ENCODE measurements at regions not wholly inside any gene's neighbourhood (a gene's known extent, or its start where the extent isn't known, plus 50 kb on each side); places are given as distances from the start of the nearest gene placed in this dataset.
"Not testable (repeated sequence)": the region's sequence is repeated elsewhere in the genome, so short reads cannot be mapped to it uniquely, and the experiment has no call there.

DNA sequence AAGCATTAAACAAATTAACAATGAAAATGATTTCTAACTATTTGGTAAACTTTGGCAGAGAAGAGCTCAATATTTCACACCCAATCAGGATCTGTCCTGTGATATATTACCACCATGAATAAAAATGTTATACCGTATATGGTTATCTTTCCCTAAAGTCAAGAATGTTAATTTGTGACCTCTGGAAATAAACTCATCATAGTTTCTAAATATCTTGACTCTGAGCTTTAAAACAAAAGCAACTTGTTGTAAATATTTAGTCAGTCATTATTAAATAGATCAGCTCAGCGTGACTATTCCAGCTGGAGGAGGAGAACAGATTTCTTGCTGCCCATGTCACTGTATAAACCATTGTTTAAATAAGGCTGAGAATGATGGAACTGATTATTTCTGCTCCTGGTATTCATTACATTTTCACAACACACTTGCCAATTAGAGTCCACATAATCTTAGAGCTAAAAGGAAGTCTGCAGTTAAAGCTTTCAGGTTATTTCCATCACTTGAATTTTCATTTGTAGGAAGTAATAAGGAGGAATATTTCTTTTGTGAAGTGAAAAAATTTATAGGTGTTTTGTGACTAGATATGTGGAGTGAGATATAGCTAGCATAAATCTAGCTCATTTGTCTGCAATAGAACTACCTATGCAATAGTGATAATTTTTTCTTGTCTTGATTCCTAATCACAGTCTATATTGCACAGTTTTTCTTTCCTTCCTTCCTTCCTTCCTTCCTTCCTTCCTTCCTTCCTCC, 106.5 kb upstream of the P2RY1 start:
- DNase-seq, result no peak

DNA sequence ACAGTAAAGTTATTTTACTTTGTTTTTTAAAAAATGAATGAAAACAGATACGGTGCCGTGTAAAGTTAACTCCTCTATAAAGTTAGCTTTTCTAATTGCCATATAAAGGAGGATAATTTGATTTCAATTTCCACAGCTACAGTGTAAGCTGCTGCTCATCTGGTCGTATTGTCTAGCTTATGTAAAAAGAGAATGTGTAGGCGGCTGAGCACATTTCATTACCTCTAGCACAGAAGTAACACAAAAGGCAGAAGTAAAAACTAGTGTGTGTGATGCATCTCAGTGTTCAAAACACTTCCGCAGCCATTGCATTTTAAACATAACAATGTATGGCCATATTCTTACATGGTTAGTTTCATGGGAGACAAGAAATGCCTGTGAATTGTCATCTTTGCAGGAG, 105.0 kb upstream of the P2RY1 start:
- DNase-seq, result no peak

DNA sequence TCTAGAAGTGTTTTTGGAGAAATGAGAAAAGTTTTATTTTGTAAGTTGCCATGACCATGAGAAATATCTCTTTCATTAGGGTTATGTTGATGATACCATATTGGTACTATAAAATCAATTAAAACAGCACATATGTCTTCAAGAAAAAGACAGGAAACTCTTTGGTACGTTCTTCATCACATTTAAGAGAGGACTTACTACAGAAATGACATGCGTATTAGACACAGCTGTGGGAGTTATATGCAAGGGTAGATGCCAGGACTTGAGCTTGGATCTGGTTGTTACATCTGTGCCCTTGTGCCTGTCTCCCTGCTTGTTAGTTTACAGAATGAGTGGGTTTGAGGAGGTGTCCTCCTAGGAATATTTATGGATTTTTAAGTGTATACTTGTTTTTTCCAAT, 103.4 kb upstream of the P2RY1 start:
- no peak for DNase-seq

DNA sequence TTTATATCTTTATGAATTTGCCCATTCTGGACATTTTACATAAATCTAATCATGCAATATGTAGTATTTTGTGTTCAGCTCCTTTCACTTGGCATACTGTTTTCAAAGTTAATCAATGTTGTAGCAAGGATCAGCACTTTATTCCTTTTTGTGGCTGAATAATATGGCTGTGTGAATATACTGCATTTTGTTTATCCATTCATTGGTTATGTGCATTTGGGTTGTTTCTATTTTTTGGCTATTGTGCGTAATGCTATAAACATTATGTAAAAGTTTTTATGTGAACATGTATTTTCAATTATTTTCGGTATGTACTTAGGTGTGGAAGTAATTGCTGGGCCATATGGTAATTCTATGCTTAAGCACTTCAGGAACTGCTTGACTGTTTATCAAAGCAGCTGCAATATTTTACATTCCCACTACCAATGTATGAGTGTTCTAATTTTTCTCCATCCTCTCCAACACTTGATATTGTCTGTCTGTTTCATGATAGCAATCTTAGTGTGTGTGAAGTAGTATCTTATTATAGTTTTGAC, 101.3 kb upstream of the P2RY1 start:
- DNase-seq, result no peak

DNA sequence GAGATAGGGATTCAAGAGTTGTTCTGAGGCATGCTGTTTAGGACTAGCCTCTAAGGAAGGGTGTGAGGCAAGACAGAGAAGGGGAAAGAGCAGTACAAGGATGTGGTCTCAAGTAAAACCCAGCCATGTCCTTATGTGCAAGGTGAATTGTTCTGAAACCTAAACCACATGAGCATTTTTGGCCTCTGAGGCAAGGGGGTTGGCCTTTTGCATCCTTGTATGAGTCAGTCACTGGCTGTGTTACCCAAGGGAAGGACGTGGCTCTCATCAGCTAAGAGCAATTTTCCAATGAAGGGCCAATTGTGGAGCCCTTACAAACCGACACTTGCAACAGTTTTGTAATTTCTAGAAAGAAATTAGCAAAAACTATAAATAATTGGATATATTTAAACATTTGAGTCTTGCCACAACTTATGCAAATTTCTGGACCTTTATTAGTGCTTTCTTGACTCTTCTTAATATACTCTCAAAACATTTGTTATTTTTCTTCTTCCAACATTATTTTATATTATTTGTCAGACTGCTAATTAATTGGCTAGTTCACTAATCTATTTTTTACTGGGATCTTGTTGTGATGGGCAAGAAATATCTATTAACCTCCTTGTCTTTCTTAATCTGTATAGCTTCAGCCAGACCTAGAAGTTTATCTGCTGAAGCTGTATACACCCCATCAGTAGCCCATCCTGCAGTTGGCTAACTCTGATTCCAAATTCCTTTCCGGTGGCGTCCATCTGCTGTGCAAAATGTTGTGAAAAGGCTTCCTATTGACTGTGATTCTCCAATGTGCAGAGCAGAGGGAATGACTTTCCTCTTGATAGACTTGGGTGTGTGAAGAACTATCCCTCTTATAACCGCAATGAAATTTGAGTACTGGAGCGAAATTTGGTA, 97.7 kb upstream of the P2RY1 start:
- DNase-seq, result peak; percentile 87

DNA sequence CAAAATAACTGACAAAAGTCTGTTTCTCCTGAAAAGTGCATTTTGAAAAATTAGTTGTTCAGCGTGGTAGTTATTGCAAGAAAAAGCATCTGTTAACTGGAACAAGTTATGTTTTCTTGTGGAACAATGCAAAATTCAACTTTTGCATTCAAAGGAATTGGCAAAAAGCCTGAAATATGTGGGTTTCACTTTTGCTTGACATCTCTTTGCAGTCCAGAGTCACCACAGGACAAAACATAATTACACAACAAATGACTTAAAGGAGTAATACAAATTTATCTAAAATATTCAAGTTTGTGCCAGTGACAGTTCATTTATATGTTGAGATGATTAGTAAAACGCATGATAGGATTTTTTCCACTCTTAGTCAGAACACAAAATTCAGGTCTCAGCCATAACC, 96.3 kb upstream of the P2RY1 start:
- no peak for DNase-seq

DNA sequence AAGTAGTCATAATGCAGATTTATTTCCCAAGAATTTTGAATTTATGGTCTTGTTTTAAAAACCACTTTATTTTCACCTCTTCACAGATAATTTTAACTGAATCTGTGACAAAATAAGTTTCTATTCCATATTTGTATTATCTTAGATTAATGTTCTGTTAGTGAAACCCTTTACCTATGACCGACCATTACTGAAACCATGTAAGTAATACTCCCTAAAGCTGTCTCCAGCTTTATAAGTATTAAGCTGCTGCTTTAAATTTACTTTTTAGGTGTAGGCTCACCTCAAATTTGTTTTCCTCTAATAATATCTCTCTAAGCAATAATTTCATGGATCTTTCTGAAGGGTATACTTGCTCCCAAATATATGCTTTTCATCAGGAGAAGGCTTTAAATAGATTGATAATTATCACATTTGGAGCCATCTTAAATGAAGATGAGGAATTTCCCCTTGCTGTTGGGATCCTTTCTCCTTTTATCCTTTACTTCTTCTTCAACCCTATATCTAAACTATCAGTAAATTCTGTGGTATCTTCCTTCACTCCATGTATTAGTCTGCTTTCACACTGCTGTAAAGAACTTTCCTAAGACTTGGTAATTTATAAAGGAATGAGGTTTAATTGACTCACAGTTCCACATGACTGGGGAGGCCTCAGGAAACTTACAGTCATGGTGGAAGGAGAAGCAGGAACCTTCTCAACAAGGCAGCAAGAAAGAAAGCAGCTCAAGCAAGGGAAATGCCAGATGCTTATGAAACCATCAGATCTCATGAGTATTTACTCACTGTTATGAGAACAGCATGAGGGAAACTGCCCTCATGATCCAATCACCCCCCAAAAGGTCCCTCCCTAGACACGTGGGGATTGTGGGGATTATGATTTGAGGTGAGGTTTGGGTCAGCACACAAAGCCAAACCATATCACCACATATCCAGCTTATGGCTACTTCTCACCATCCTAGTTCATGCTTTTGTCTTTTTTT, 92.3 kb upstream of the P2RY1 start:
- DNase-seq, result no peak

DNA sequence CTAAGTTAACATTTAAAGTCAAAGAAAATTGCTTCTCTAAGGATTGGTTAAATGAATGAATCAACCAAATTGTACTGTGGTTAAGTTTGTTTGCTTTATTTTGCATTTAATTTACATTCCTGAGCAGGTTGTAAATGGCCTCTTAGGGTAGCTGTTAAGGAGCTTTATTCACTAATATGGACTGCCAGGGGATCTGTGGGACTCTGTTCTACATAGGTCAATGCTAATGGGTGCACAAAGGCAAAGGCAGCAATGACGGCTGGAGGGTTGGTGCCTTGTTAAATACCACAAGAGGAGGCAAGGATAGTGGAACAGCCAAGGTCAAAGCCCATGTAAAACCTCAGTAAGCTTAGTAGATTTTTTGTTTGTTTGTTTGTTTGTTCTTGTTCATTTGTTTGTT, 89.3 kb upstream of the P2RY1 start:
- DNase-seq, result no peak

DNA sequence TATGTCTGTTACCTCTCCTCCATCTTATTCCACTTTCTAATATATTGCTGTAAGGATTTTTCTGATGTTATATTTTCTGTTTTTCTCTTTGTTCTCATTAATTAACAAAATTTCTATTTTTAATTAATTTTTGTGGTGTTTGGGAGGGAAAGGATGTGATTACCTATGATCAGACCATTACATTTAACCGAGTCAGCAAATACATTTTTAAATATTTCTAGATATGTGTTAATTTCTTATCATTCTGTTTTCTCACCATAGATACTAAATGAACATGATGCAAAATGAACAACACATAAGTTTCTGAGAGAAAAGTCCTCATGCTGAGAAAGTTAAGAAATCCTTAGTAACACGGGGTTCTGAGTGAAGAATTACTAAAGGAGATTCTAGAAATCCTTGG, 80.6 kb upstream of the P2RY1 start:
- no peak for DNase-seq

DNA sequence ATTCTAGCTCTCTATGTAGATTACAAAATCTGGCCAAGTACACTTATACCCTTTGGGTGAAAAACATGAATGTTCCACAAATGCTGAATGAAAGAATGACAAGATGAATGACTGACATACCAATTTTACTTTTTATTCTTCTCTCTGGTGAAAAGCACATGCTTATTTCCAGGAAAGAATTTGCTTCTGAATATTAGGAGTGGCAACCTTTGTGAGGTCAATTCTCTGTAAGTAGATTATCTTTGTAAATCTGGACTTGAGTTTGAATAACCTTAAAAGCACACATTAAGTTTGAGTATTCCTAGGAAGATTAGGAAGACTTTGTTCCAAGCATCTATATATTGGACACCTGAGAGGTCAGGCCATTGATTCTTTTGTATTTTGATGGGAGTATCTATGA, 78.1 kb upstream of the P2RY1 start:
- no peak for DNase-seq

DNA sequence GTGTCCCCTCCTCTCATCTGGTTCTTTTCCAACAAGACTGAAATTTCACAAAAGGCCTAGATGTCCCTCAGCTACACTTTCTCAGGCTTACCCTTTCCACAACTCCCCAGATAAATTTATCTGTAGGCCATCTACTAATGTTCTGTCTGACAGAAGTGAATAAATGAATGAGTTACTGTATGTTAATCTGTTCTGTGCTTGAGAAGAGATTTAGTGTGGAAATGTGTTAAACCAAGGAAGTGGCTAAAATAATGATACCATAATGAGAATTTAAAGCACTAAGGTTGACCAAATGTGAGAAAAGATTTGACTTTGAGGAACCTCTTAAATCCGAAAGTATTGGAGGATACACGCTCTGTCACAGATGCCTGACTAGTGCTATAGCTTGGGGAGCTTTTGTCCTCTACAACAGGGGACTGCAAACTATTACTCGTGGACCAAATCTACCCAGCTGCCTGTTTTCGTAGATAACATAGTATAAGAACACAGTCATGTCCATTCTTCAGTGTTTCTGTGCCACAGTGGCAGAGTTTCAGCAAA, 74.8 kb upstream of the P2RY1 start:
- no peak for DNase-seq

DNA sequence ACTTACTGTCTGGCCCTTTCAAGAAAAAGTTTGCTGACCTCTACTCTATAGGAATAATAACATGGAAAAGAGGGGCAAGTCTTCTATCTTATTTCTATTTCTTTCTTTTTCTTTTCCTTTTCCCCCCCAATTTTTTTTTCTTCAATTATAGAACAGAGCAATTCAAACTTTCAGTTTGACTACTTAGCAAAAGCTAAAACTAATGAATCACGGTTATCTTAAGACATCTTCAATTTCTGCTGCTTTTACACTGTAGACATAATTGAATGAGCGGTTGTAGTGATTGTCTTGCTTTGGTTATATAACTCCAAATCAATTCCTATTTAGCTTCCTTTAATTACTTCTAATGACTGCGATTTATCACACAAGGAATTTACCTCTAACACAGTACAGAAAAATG, 74.3 kb upstream of the P2RY1 start:
- no peak for DNase-seq

DNA sequence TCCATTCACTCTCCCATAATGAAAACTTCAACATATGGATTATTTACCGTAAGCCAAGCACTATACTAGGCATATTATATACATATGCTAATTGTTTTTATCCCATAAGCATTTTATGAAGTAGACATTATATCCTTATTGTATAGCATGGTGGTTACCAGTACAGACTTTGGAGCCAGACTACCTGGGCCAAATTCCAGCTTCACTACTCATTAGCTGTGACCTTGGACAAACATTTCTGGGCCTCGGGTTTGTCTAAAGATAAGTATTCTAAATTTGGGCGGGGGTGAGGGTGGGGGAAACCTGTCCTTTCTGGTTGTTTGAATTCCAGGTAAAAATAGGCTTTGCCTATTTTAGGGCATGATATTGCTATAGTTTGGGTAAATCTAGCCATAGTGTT, 66.5 kb upstream of the P2RY1 start:
- no peak for DNase-seq

DNA sequence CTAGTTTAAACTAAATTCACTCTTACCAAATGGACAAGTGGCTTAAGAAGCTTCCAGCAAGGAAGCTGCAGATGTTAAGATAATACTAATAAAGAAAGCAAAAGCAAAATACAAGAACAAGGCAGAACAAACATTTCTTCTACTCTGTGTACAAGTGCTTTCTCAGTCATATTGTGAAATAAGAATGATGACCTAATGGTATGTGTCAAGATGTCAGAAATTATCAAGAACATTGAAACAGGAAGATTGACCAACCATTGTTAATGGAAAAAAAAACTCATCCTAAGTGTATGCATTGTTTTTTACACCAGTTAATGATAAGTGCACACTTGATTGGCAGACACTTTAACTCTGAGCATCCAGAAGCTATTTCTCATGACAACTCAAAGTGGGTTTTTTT, 65.4 kb upstream of the P2RY1 start:
- DNase-seq, result no peak

DNA sequence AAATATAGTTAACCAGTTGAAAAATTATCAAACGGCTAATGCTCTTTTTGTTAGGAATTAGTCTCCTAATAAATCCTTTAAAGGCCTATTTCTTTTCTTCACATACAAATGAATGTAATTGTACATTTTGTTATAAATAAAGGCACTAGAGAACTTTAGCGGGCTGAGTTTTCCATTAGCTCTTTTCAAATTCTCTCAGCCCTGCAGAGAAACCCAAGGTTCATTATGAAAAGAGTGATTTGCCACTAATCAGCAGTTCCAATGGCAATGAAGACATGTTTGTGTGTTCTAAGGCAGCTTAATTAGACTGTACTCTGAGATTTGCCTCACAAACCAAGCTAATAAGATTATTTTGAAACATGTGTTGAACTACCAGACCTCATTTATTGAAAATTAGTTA, 64.6 kb upstream of the P2RY1 start:
- no peak for DNase-seq

DNA sequence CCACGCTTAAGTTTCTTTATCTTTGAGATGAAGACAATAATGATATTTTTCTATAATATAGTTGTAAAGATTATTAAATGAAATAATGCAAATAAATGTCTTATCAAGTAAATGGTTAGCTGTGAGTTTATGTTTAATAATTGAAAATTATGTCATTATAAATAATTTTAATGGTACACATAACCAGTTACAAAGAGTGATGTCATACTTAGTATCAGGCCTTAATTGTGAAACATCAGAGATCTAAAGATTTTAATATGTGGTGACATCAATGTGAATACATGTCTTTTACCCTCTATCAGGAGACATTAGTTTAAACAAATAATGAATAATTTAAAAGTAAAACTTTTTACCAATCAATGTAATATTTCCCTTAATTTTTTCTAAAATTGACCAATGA, 63.8 kb upstream of the P2RY1 start:
- DNase-seq, result no peak

DNA sequence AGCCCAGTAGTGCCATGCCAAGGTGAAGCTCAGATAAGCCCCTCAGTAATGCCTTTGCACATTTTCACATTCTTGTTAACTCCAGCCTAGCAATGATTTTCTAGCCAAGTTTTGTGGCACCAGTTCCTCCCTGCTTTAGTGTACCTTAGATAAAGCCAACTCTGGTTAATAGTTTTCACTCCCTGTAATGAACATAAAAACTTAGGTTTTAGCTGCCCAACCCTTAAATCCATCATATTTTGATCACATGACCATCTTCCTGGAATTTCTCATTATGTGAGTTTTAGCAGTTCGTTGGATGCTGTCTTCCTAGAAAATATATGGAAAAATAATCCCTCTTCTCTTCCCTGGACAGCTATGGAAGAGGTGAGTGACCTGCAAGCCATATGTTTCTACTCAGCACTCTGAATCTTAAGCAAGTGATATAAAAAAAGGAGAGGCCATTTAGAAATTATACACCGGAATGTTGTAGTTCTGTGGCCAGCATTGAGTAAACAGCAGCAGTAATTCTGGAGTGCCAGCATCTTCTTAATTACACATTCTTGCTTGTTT, 62.2 kb upstream of the P2RY1 start:
- no peak for DNase-seq

DNA sequence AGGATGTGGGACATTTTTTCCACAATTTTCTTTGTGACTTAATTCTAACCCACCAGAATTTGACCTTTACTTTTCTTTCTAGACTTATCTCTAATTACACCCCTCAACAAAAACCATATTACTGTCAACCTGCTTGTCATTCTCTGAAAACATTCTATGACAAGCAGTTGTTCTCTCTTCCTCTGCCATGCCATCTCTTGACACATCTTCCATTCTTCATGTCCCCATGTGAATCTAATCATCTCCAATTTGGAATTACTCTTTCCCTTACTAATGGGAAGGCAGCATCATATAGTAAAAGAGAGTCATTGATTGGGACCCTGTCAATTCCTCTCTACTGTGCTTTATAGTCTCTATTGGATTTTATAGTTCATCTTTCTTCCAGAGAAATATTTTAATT, 61.3 kb upstream of the P2RY1 start:
- no peak for DNase-seq

DNA sequence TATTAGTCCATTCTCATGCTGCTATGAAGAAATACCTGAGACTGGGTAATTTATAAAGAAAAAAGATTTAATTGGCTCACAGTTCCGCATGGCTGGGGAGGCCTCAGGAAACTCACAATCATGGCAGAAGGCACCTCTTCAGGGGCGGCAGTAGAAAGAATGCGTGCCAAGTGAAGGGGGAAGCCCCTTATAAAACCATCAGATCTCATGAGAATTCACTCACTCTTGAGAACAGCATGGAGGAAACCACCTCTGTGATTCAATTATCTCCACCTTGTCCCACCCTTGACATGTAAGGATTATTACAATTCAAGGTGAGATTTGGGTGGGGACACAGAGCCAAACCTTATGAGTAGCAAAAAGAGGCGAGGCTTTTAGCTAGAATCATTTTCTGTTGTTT, 60.7 kb upstream of the P2RY1 start:
- not testable (repeated sequence) for DNase-seq

DNA sequence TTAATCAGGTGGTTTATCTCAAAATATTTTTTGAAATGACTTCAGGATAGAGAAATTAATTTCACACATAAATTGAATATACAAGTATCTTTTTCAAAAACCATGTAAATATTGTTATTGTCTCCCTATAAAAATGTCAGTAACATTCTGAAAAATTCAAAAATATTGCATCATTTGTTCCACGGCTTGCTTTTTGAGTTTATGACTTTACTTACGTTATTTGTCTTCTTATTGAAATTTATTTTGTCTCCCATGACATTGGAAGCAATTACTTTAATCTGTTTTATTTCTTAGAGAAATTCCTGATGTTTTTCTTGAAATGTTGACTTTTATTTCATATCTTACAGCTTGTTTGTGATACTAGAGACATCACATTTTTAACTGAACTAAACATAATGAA, 56.9 kb upstream of the P2RY1 start:
- no peak for DNase-seq

DNA sequence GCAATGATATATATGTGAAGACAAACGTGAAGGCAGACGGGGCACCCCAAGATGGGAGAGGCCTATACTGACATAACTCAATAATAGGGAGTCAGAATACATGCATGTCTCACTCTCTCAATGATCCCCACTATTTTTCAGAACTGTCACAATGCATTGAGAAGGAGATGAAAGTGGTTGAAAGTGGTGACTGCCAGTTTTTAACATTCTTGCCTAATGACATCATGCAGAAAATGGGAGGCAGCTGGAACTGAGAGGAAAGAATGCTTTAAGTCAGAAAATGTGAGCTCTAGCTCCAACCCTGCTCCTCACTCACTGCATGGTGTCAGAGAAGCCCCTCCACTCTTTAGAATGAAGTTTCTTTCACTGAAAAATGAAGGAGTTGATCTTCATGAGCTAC, 55.3 kb upstream of the P2RY1 start:
- peak; percentile 79 for DNase-seq

DNA sequence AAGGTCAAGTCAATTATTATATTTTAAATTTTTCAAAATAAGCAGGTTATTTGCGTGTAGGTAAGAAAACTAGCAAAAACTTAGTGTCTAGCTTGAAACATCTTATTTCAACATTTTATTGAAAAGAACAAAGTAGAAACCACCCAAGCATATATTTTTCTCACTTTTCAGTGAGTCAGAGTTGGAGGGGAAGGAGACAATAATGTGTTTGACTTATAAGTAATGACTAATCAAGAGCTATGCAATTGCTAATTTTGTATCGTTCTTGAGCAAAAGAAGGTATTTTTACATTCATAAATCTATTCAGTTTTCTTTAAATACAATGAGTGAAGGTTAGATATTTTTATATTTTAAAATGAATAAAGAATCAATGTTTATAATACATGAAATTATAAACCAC, 54.4 kb upstream of the P2RY1 start:
- no peak for DNase-seq
